Neural cell (in vitro differentiated cells): ENCODE measurements at regions not wholly inside any gene's neighbourhood (a gene's known extent, or its start where the extent isn't known, plus 50 kb on each side); places are given as distances from the start of the nearest gene placed in this dataset.

ENCODE experiments used
- H2AFZ ChIP-seq: fragments of 200-600, 300-800 bp; sonication (generic), shearing (Covaris generic); 2 replicates; pipeline ENCODE4 v1.6.0; 2014; ENCODE audit warnings: low read depth, mild to moderate bottlenecking, antibody characterized with exemption, low read length, moderate library complexity
- H3F3A ChIP-seq: fragments of 200-600 bp; shearing (Covaris generic); 2 replicates; pipeline ENCODE4 v1.6.1; 2016; ENCODE audit warnings: mild to moderate bottlenecking, moderate library complexity, mixed read lengths, antibody characterized with exemption, low read length; ENCODE audit not compliant: insufficient read depth, poor library complexity, severe bottlenecking
- H3K27ac ChIP-seq: fragments of 200-600, 300-800 bp; sonication (generic), shearing (Covaris generic); 2 replicates; pipeline ENCODE4 v1.5.1; 2014; ENCODE audit warnings: mild to moderate bottlenecking, low read length, moderate library complexity
- H3K27me3 ChIP-seq: fragments of 300-800, 200-600 bp; sonication (generic), shearing (Covaris generic); 2 replicates; pipeline ENCODE4 v1.6.0; 2014; ENCODE audit warnings: mild to moderate bottlenecking, low read depth, low read length, moderate library complexity; ENCODE audit not compliant: insufficient read depth
- H3K36me3 ChIP-seq: fragments of 300-800, 200-600 bp; sonication (generic), shearing (Covaris generic); 2 replicates; pipeline ENCODE4 v1.5.1; 2014; ENCODE audit warnings: mild to moderate bottlenecking, antibody characterized with exemption, low read length, moderate library complexity; ENCODE audit not compliant: insufficient read depth
- H3K4me2 ChIP-seq: fragments of 300-800, 200-600 bp; sonication (generic), shearing (Covaris generic); 2 replicates; pipeline ENCODE4 v1.6.0; 2014; ENCODE audit warnings: mild to moderate bottlenecking, low read length
- H3K4me3 ChIP-seq: fragments of 300-800, 200-600 bp; sonication (generic), shearing (Covaris generic); 2 replicates; pipeline ENCODE4 v1.5.1; 2014; ENCODE audit warnings: mild to moderate bottlenecking, low read length, moderate library complexity
- H3K79me2 ChIP-seq: fragments of 200-600 bp; shearing (Covaris generic); replicated peaks from 2 replicates; pipeline ENCODE4 v1.6.0; 2014; ENCODE audit warnings: mild to moderate bottlenecking, low read length, moderate library complexity; ENCODE audit not compliant: insufficient read depth
- H3K9ac ChIP-seq: fragments of 300-800, 200-600 bp; sonication (generic), shearing (Covaris generic); 2 replicates; pipeline ENCODE4 v1.6.1; 2016; ENCODE audit warnings: mild to moderate bottlenecking, low read length, mixed read lengths
- H3K9me2 ChIP-seq: fragments of 200-600 bp; shearing (Covaris generic); 2 replicates; pipeline ENCODE4 v1.6.1; 2016; ENCODE audit warnings: mild to moderate bottlenecking, low read length, mixed read lengths; ENCODE audit not compliant: insufficient read depth
- H3K9me3 ChIP-seq: fragments of 200-600, 300-800 bp; sonication (generic), shearing (Covaris generic); 2 replicates; pipeline ENCODE4 v1.6.1; 2016; ENCODE audit warnings: mild to moderate bottlenecking, mixed run types, low read length, moderate library complexity, mixed read lengths
- H4K20me1 ChIP-seq: fragments of 200-600 bp; shearing (Covaris generic); 2 replicates; pipeline ENCODE4 v1.6.1; 2016; ENCODE audit warnings: mild to moderate bottlenecking, mixed run types; ENCODE audit not compliant: insufficient read depth
- CTCF ChIP-seq: fragments of 450-650 bp; IDR thresholded peaks from 2 replicates; pipeline ENCODE4 v1.5.1; 2014; ENCODE audit warnings: antibody characterized with exemption, mild to moderate bottlenecking, moderate library complexity; ENCODE audit not compliant: poor library complexity, severe bottlenecking
- EP300 ChIP-seq: fragments of 450-650 bp; conservative IDR thresholded peaks from 2 replicates; pipeline ENCODE4 v1.6.1; 2014; ENCODE audit warnings: antibody characterized with exemption, mild to moderate bottlenecking, moderate library complexity; ENCODE audit not compliant: poor library complexity, severe bottlenecking
- EZH2 ChIP-seq: fragments of 200-600, 300-800 bp; shearing (Covaris generic), sonication (generic); IDR thresholded peaks from 2 replicates; pipeline ENCODE4 v1.6.1; 2014; ENCODE audit warnings: antibody characterized with exemption, low read length, borderline replicate concordance, mild to moderate bottlenecking; ENCODE audit not compliant: insufficient read depth, poor library complexity, severe bottlenecking
- MXI1 ChIP-seq: fragments of 450-650 bp; conservative IDR thresholded peaks from 2 replicates; pipeline ENCODE4 v1.6.1; 2014; ENCODE audit warnings: antibody characterized with exemption, mild to moderate bottlenecking; ENCODE audit not compliant: poor library complexity, severe bottlenecking
- POLR2AphosphoS5 ChIP-seq: IDR thresholded peaks from 2 replicates; pipeline ENCODE4 v1.6.1; 2012
- RAD21 ChIP-seq: fragments of 450-650 bp; conservative IDR thresholded peaks from 2 replicates; pipeline ENCODE4 v1.6.1; 2014; ENCODE audit warnings: antibody characterized with exemption, mild to moderate bottlenecking, moderate library complexity
- REST ChIP-seq: IDR thresholded peaks from 2 replicates; pipeline ENCODE4 v1.6.1; 2012; ENCODE audit warnings: borderline replicate concordance
- SMC3 ChIP-seq: fragments of 450-650 bp; conservative IDR thresholded peaks from 2 replicates; pipeline ENCODE4 v1.6.1; 2014; ENCODE audit warnings: antibody characterized with exemption, mild to moderate bottlenecking, moderate library complexity; ENCODE audit not compliant: poor library complexity
- TAF1 ChIP-seq: IDR thresholded peaks from 2 replicates; pipeline ENCODE4 v1.6.1; 2012; ENCODE audit warnings: low read depth

GRCh38 chr10:64041185-64041988 is 520.2 kb downstream of the REEP3 start:
- H4K20me1 ChIP-seq, result no peaks in the 10 kb centered on the region
- H3F3A ChIP-seq, result no peaks in the 10 kb centered on the region
- H3K27ac ChIP-seq, result no peak overlapping the region
- H3K79me2 ChIP-seq, result no peaks in the 10 kb centered on the region
- H3K9me2 ChIP-seq, result no peaks in the 10 kb centered on the region
- H3K9ac ChIP-seq, result no peak overlapping the region
- no peak overlapping the region for H3K4me2 ChIP-seq
- no peaks in the 10 kb centered on the region for H3K36me3 ChIP-seq
- H3K4me3 ChIP-seq, result no peak overlapping the region
- no peaks in the 10 kb centered on the region for H3K9me3 ChIP-seq
- TF ChIP-seq TAF1 (no peak), CTCF (peak; percentile 70), MXI1 (no peak), POLR2AphosphoS5 (no peak), EZH2 (no peak), RAD21 (peak; percentile 72), SMC3 (peak; percentile 62), REST (no peak), EP300 (no peak)
- no peaks in the 10 kb centered on the region for H3K27me3 ChIP-seq
- no peak overlapping the region for H2AFZ ChIP-seq

- no peak overlapping the region for H3K27ac ChIP-seq
These were observed 520.8 kb downstream of the REEP3 start for GRCh38 chr10:64041989-64042490.

More at GRCh38 chr10:64041989-64042490, 520.8 kb downstream of the REEP3 start:
- Histone ChIP-seq H3K27me3 (no peaks in the 10 kb centered on the region), H3K4me2 (no peak overlapping the region), H2AFZ (no peak overlapping the region), H3K79me2 (no peaks in the 10 kb centered on the region), H3K4me3 (no peak overlapping the region), H3K9me3 (no peaks in the 10 kb centered on the region), H4K20me1 (no peaks in the 10 kb centered on the region), H3K9me2 (no peaks in the 10 kb centered on the region), H3K9ac (no peak overlapping the region), H3F3A (no peaks in the 10 kb centered on the region), H3K36me3 (no peaks in the 10 kb centered on the region)
- TF ChIP-seq SMC3 (no peak), REST (no peak), CTCF (no peak), EZH2 (no peak), POLR2AphosphoS5 (no peak), TAF1 (no peak), EP300 (no peak), MXI1 (no peak), RAD21 (no peak)
